Stimulated activated CD8-positive, alpha-beta memory T cell treated with anti-CD3 and anti-CD28 coated beads, Interleukin-12 subunit alpha, Interleukin-12 subunit beta, amount 100 ng/mL, for 24 hours (primary cell): ENCODE measurements at regions not wholly inside any gene's neighbourhood (a gene's known extent, or its start where the extent isn't known, plus 50 kb on each side); places are given as distances from the start of the nearest gene placed in this dataset.

Experiments
- DNase-seq: peaks from one replicate; pipeline ENCODE4 v3.0.0-alpha.2; 2020; ENCODE audit errors: extremely low read depth

DNA sequence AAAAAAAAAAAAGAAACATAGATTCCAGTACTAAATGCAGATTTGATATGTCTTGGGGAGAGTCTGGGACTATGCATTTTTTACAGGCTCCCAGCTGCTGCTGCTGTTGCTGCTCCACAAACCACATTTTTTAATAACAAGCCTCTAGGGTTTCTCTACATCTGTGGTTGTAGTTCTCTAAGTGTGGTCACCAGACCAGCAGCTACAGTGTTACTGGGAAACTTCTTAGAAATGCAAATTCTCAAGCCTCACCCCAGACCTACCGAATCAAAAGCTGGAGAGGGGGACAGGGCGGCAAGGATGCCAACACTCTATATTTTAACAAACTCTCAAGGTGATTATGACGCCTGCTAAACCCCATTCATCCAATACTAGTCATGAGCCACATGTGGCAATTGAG, 293.4 kb upstream of the PTGER4 start:
- no peak for DNase-seq

DNA sequence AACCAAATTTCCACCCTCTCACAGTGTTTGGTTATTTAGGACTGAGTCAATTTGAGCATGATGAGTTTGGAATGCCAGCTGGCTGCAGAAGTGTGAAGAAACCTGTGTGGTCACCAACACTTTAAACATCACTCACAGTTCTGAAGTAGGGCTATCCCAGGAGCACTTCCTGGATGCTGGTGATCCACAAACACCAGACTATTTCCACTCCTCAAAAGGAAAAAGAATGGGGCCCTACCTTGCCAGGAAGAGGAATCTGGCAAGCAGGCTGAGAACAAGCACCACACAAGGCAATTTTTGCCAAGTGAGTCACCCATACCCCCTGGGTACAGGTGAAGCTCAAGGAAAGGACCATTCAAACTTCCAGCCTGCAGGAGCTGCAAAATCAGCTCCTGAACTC, 294.2 kb upstream of the PTGER4 start:
- DNase-seq, result no peak

DNA sequence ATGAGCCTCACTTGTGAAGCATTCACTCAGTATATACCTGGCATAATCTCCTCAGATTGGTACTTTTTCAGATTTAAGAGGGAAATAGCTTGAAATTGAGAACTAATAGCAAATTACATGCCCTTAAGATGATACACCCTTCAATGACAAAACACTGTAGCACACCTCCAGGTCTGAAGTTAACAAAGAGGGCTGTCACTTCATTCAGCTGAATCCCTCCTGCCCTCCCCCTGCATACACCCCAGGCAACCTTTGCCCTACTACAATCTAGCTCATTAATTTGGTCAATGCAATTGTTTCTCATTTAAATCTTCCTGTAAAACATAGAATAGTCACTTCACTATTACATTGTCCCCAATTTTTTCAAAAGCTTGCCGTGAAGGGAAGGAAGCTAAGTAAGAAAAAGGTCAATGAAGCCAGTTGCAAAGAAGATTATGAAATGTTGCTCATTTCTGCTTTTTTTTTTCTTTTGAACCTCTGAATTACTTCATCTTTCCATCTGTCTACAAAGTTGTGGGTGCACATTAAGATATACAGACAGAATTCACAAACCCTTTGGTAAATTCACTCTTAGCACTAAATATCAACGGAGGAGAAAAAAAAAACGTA, 294.8 kb upstream of the PTGER4 start:
- DNase-seq, result no peak

DNA sequence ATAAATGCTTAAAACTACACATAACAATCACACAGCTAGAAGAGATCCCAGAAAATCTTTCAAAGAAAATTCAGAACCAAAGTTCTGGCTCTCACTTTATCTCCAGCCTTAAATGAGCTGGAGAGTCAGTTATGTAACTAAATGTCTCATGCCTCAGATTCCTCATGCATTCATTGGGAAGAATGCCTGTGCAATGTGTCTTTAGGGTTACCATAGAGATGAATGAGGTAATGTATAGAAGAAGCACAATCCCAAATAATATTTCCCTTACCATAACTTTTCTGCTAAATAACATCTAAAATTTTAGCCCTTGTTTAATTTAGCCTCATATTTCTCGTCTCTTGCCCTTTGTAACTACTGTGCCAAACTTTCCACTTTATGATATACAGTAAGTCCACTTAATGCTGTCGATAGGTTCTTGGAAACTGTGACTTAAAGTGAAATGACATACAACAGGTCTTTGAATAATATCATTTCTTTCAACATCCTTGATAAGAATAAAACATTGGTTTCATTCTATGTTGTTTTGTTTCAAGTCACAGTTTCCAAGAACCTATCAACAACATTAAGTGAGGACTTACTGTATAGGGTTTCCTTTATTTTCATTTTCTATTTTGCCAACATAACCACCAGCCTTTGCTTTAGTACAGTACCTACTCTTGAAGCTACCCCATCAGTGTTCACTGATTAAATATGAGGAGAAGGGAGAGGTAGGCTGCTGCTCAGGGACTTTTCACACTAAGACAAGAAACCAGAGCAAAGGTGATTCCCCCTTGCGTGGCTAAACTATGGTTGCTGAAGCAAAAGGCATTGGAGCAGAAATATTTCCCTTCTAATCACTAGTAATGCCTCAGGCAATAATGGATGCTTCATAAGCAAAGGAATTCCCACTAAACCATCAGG, 295.7 kb upstream of the PTGER4 start:
- DNase-seq, result no peak

DNA sequence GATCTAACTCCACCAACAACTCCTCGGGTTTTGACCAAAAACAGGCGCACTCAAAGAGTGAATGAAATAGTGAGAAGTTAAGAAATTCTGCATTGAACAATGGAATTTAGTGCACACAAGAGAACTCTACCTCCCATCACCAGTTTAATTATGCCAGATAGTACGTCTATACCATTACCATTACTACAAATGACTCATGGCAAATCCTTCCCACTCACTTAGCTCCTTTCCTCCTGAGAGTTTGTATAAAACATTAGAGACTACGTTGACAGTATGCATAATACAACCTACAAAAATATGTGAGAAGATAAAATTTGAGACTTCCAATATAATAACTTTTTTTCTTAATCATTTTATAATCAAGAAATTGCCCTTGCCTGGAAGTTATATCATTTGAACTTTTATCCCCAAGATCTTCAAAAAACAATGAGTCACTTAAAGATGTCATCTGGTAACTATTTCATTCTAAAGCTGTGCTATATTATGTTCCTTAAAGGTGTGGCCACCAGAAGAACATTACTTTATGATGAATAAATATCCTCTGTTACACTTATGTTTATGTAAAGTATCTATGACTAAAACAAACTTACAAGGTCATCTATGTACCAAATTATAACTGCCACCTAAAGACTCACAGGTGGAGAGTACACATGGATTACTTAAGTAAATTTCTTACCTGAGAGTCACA, 297.9 kb upstream of the PTGER4 start:
- no peak for DNase-seq

DNA sequence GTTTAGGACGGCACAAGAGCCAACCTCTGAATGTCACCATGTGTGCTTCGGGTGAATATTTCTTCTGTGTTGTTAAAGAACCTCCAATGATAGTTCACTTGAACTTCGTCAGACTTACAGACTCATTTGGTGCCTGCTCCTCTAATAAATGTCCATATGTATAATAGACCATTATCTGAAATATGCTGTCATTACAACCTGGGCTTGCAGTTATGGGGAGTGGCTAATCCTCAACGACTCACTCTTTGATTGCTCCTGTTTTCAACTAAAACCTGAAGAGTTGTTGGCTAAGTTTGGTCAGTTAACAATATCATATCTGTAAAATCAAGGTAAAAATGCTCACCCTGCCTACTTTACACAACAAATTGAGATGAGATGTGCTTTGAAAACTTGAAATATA, 298.7 kb upstream of the PTGER4 start:
- DNase-seq, result no peak

DNA sequence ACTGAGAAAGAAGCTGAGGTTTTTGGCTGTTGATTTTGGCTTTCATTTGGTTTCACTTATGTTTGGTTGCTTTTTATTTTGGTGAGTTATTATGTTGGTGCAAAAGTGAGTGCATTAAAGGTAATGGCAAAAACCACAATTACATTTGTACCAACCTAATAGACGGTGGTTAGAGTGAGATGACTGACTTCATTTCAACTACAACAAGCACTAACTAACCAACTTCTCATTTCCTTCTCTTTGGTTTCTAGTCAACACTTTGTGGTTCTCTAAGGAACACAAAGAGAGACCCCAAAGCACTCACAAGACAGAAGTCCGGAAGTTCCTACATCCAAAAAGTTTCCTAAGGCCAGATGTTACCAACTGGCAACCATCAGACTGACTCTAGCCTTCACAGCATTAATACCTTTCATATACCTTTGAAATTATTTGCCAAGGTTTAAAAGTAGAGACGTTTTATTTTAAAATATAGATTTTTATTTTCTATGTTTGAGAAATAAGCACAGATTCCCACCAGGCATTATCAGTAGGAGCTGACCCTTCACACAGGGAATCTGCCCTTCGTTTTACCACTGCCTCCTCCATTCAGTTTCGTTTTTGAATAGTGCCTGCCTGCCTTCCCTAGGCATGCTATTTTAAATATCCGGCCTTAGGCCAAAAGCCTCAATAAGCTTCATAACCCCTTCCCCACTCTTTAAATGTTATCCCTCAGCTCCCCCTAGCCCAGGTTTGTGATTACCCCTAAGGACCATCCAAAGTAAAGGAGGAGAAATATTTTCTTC, 301.1 kb upstream of the PTGER4 start:
- no peak for DNase-seq

DNA sequence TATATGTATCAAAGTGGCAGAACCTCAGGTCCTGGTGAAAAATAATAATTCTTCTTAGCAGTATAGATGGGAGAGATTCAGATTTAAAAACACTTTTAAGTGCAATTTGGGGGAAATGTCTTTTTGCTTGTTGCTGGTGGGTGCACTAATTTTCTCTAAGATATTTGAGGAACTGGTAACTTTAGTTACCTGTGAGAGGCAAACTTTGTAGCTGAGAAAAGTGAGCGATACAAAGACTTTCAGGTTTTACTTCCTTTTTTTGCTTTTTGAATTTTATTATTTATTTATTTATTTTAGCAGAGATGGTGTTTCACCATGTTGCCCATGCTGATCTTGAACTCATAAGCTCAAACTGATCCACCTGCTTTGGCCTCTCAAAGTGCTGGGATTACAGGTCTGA, 303.1 kb upstream of the PTGER4 start:
- no peak for DNase-seq

DNA sequence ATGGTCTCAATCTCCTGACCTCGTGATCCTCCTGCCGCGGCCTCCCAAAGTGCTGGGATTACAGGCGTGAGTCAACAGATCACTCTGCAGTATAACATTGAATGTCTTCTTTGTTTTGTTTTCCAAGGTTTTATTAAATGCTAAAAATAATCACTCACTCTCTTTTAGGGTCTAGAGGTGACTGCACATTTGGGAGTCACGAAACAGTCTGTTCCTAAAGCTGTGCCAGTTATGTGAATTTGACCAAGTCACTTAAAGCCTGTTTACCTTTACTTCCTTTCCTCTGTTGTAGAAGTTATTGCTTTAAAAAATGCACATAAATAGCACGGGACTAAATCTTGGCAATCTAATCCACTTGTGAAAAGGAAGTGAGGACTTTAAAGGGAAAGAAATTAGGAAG, 304.9 kb upstream of the PTGER4 start:
- no peak for DNase-seq

DNA sequence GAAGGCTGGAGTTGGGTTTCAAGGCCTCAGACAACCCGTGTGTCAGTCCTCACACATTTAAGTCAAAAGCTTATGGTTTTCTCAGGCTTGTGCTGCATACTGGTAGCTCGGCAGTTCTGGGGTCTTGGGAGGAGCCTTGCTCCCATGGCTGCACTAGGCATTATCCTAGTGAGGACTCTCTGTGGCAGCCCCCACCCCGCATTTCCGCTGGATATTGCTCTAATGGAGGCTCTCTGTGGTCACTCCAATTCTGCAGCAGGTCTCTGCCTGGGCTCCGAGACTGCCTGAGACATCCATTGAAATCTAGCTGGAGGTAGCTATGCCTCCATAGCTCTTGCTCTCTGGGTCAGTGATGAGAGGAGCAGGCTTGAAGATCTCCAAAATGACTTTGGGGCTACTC, 311.5 kb upstream of the PTGER4 start:
- no peak for DNase-seq

DNA sequence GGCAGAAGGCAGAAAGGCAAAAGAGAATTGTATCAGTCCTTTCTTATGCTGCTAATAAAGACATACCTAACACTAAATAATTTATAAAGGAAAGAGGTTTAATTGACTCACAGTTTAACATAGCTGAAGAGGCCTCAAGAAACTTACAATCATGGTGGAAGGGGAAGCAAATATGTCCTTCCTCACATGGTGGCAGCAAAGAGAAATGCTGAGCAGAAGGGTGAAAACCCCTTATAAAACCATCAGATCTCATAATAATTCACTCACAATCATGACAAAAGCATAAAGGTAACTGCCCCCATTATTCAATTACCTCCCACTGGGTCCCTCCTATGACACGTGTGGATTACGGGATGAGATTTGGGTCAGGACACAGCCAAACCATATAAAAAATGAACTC, 312.5 kb upstream of the PTGER4 start:
- no peak for DNase-seq

DNA sequence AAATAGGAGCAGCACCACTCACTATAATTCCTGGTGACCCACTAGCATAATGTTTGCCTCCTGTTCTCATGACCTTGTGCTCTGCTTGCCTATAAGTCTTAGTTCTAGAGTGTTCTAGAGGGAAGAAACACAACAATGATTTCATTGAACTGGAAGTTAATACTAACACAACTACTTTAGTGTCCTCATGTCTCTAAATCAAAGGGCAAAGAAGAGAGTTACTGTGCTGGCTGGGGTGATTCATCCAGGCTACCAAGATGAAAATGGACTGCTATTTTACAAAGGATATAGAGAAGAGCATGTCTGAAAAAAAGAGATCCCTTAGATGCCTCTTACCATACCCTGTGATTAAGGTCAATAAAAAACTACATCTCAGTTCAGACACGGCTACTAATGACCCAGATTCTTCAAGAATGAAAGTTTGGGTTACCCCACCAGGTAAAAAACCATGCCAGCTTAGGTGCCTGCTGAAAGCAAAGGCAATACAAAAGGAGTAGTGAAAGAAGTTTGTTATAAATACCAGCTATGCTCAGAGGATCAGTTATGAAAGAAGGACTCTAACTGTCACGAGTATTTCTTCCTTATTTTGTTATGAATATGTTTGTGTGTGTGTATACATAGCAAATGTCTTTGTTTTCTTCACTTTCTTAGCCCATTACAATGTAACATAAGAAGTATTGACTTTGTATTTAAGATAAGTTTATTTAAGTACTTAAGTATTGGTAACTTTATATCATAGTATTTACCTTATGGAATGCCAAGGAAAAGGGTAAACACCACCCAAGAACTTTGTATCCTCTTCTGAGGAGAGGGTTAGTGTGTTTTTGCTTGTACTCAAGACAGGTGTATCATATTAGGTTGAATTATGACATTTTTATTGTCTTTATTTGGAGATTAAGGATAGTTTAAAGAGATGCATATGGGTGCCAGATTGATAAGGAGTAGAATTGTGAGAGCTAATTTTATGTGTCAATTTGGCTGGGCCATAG, 314.1 kb upstream of the PTGER4 start:
- DNase-seq, result no peak

DNA sequence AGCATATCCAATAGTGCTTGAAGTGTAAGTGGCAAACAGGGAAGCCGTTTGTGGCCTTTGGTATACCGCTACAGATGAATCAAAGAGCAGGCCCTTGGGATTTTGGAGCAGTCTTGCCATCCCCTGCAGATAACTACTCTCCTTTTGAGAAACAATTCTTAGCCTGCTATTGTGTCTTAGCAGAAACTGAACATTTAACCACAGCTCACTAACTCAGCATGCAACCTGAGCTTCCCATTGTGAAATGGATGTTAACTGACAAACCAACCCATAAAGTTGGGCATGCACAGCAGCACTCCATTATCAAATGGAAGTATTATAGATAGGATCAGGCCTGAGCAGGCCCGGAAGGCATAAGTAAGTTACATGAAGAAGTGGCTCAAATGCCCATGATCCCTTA, 315.3 kb upstream of the PTGER4 start:
- no peak for DNase-seq

DNA sequence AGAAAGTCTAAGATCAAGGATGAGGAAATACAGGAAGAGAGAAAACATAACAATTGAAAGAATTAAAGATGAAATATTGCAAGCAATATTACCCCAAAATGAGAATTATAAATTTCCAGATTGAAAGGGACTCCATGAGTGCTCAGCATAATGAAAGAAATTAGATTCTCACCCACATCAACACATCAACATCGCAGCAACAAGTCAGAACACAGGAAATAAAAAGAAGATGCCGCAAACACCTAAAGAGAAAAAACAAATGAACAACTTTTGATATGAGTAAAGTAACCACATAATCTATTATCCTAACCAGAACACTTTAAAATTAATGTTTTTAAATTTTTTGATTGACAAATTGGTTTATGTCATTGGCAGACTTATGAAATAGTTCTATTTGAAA, 318.3 kb upstream of the PTGER4 start:
- DNase-seq, result no peak

DNA sequence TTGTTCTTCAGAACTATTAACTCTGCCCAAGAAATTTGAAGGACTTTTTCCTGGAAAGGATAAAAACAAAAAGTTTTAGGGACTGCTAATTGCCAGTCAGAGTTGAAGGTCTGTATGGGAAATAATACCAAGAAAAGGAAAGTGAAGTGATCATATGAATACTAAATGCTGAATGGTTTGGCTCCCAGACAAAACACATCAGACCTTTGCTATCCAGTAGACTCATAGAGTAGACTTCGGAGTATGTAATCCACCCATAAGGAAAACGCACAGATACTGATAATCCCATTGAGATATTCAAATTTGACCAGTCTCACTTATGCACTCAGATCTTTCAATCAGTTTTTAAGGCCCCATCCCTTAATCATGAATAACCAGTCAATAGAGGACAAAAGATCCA, 319.0 kb upstream of the PTGER4 start:
- DNase-seq, result no peak

DNA sequence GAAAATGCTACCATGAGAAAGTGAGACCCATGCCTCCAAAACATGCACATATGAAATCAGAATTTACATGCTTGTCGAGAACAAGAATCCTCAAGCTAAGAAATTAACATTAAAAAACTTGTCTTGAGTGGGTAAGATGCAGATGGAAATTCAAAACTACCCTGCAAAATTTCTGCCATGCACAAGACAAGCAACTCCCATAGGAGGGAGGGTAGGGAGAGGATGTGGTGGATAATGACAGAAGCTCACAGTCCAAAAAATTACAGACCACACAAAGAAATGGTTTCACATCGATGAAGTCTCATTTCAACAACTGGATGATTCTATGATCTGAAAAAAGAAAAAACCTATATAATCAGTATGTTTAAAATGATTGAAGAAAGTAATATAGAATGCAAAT, 319.9 kb upstream of the PTGER4 start:
- DNase-seq, result no peak

DNA sequence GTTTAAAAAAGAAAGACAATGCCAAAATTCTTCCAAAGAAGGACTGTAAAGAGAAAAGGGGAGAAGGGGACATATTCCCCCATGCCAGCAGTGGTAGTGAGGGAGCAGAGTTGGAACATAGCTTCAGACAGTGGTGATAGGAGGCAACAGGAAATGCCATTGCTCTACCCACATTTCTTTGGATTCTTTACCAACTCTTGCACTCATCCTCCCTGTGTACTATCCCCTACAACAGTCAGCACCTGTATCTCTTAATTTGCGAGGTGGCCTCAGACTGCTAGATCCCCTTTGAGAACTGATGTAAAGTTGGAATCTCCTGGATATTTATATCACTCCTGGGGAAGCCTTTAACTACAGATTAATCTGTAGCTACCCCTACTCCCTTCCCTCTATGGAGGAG, 320.6 kb upstream of the PTGER4 start:
- DNase-seq, result no peak

DNA sequence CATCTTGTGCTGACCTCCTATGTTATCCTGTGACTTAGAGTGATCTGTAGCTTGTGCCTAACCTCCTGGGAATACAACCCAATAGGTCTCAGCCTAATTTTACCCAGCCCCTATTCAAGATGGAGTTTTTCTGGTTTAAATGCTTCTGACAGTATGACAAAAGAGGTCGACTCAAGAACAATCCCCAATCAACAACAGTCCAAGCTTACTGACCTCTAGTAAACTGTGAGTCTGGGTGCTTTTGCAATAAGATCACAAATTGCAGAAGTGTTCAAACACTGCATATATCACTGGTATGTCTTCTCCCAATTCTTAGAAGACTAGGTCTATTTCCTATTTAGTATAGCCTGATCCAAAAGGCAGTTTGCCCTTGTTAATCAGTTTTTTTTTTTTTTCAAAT, 323.5 kb upstream of the PTGER4 start:
- DNase-seq, result no peak

DNA sequence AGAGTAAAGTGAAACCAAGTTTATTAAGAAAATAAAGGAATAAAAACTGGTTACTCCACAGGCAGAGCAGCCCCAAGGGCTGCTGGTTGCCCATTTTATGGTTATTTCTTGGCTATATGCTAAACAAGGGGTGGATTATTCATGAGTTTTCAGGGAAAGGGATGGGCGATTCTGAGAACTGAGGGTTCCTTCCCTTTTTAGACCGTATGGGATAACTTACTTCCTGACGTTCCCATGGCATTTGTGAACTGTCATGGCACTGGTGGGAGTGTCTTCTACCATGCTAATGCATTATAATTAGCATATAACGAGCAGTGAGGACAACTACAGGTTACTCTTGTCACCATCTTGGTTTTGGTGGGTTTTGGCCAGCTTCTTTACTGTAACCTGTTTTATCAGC, 323.9 kb upstream of the PTGER4 start:
- no peak for DNase-seq

DNA sequence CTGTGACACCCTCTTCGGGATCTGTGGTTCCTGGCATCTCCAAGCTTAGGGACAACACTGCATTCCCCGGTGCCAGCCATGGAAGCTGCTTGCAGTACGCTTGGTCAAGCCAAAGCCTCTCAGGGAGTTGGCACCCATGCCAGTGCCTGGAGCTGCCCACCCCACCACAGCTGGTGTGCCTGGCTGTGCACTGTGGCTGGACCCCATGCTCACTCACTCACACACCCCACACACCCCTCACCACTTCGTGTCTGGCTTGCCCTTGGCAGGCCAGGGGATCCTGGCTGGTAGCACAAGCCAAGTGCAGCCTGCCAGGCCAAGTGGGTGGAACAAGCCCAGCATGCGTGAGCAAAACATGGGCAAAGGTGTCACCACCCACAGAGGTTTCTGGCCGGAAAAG, 324.5 kb upstream of the PTGER4 start:
- DNase-seq, result no peak

DNA sequence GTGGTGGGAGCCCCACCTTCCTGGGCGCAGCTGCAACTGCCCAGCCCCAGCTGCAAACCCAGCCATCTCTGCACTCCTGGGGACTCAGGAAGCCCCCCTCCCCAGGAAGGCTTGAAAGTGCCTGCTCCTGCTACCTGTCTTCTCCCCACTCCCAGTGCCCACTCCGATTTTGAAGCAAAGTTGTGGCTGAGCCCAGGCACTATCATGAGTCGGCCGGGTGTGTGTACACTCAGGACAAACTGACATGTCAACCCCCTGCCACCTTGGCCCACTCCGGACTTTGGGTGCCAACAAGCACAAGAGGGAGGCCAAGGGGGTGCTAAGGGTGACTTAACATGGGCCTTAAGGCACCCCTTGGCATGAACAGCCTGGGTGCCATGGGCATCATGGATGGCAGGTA, 325.5 kb upstream of the PTGER4 start:
- DNase-seq, result no peak
